ENCODE measurements at regions not wholly inside any gene's neighbourhood (a gene's known extent, or its start where the extent isn't known, plus 50 kb on each side); places are given as distances from the start of the nearest gene placed in this dataset.

DNA sequence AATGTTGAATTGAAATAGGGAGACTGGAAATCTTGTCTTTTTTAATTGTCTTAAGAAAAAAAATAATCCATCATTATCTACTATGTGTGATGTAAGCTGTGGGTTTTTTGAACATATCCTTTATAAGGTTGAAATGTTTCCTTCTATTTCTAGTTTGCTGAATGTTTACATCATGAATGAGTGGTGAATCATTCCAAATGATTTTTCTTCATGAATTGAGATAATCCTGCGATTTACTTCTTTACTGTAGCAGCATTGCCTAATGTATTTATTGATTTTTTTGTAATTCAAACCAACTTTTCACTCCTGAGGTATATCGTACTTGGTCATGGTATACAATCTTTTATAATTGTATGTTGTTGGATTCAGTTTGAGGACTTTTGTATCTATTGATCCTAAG, 607.6 kb upstream of the PFKP start:
- no TSS peak for BruUV-seq (replicated peaks)
- CTCF ChIA-PET = no interaction called here
- intact Hi-C loops (cut with micrococcal nuclease) = no loop called here

More for the DNA sequence above, 607.6 kb upstream of the PFKP start:
- no peak for ATAC-seq (ENCODE audit: low read depth)
- Histone ChIP-seq H4K8ac (ENCODE audit: low read depth in 2 of 2, low read length in 2 of 2) (no peak overlapping the region), H3K27me3 (ENCODE audit: control insufficient read depth, insufficient read depth, low read length) (no peaks in the 10 kb centered on the region), H4K20me1 (ENCODE audit: insufficient read depth, low read length) (no peaks in the 10 kb centered on the region), H2AFZ (replicated peaks; ENCODE audit: low read length, poor library complexity) (no peak overlapping the region), H3K4ac (ENCODE audit: low read depth, low read length) (no peak overlapping the region), H3K9me3 (ENCODE audit: control insufficient read depth, insufficient read depth, low read length) (peaks cover 7% of the 10 kb centered on the region; the same call in 1 of the 2 replicates), H3K4me3 (ENCODE audit: insufficient read depth, low read depth, low read length) (no peak overlapping the region), H3K18ac (ENCODE audit: low read depth, low read length) (no peak overlapping the region), H3K9ac (ENCODE audit: low read depth, low read length) (no peak overlapping the region), H2BK120ac (ENCODE audit: low read depth, low read length) (no peak overlapping the region), H4K5ac (ENCODE audit: low read depth, low read length) (no peak overlapping the region), H2BK20ac (ENCODE audit: low read depth, low read length) (no peak overlapping the region), H3K4me1 (ENCODE audit: control insufficient read depth, insufficient read depth, low read length) (no peaks in the 10 kb centered on the region), H3K4me2 (ENCODE audit: low read depth, low read length) (no peak overlapping the region), H2BK15ac (ENCODE audit: low read depth, low read length) (no peak overlapping the region), H3K79me1 (ENCODE audit: low read depth in 1 of 2, low read length in 2 of 2) (no peaks in the 10 kb centered on the region), H3K14ac (replicated peaks; ENCODE audit: low read depth, low read length) (no peak overlapping the region), H2AK5ac (ENCODE audit: low read depth, low read length) (no peak overlapping the region), H2BK5ac (ENCODE audit: low read depth, low read length, poor library complexity, severe bottlenecking) (no peak overlapping the region), H4K91ac (ENCODE audit: insufficient read depth, low read depth, low read length) (no peak overlapping the region), H3K27ac (ENCODE audit: insufficient read depth, low read length) (no peak overlapping the region), H3K9me1 (ENCODE audit: insufficient read depth, low read length) (no peaks in the 10 kb centered on the region), H3K23ac (ENCODE audit: low read depth, low read length) (no peak overlapping the region), H3K56ac (ENCODE audit: extremely low read depth, insufficient read depth, low read length) (no peak overlapping the region), H2AK9ac (replicated peaks; ENCODE audit: low read depth, low read length, poor library complexity) (no peak overlapping the region), H3K36me3 (ENCODE audit: control insufficient read depth, insufficient read depth, low read length) (no peaks in the 10 kb centered on the region)
- WGBS, 2 experiments (ENCODE audit: extremely low coverage in 2 of 2, insufficient read length in 1 of 2) = no CpG with 5 or more reads among the region's 2 CpGs
- no peak for DNase-seq
- dilution Hi-C loops (cut with HindIII; ENCODE audit: low sequenced_read_pairs, unreplicated experiment) = no loop called here
- POLR2A ChIA-PET (ENCODE audit: unreplicated experiment) = no interaction called here
- TF ChIP-seq POLR2A (IDR thresholded peaks at IDR 0.05; ENCODE audit: low read depth, low read length) (no peak), CHD1 (IDR thresholded peaks at IDR 0.05; ENCODE audit: low read depth, low read length) (no peak), CEBPB (IDR thresholded peaks at IDR 0.05; ENCODE audit: low read depth, low read length) (no peak), RCOR1 (IDR thresholded peaks at IDR 0.05; ENCODE audit: insufficient replicate concordance, low read length) (no peak), MAFK (IDR thresholded peaks at IDR 0.05; ENCODE audit: low read depth, low read length) (no peak), NFE2L2 (IDR thresholded peaks at IDR 0.05; ENCODE audit: low read depth, low read length) (no peak), MAZ (IDR thresholded peaks at IDR 0.05; ENCODE audit: borderline replicate concordance, low read depth, low read length) (no peak), RAD21 (IDR thresholded peaks at IDR 0.05; ENCODE audit: low read length) (no peak), RFX5 (IDR thresholded peaks at IDR 0.05; ENCODE audit: low read depth, low read length) (no peak), MXI1 (IDR thresholded peaks at IDR 0.05; ENCODE audit: borderline replicate concordance, low read depth, low read length) (no peak)
- TF ChIP-seq, protein P1, sequence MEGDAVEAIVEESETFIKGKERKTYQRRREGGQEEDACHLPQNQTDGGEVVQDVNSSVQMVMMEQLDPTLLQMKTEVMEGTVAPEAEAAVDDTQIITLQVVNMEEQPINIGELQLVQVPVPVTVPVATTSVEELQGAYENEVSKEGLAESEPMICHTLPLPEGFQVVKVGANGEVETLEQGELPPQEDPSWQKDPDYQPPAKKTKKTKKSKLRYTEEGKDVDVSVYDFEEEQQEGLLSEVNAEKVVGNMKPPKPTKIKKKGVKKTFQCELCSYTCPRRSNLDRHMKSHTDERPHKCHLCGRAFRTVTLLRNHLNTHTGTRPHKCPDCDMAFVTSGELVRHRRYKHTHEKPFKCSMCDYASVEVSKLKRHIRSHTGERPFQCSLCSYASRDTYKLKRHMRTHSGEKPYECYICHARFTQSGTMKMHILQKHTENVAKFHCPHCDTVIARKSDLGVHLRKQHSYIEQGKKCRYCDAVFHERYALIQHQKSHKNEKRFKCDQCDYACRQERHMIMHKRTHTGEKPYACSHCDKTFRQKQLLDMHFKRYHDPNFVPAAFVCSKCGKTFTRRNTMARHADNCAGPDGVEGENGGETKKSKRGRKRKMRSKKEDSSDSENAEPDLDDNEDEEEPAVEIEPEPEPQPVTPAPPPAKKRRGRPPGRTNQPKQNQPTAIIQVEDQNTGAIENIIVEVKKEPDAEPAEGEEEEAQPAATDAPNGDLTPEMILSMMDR (conservative IDR thresholded peaks at IDR 0.05; ENCODE audit: low read depth, low read length) = no peak
- TF ChIP-seq, protein P2, sequence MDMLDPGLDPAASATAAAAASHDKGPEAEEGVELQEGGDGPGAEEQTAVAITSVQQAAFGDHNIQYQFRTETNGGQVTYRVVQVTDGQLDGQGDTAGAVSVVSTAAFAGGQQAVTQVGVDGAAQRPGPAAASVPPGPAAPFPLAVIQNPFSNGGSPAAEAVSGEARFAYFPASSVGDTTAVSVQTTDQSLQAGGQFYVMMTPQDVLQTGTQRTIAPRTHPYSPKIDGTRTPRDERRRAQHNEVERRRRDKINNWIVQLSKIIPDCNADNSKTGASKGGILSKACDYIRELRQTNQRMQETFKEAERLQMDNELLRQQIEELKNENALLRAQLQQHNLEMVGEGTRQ (IDR thresholded peaks at IDR 0.05; ENCODE audit: low read depth, low read length) = no peak
- in situ Hi-C loops (cut with MboI; ENCODE audit: low sequenced_read_pairs) = no loop called here
